Smooth muscle cell (in vitro differentiated cells): ENCODE measurements at regions not wholly inside any gene's neighbourhood (a gene's known extent, or its start where the extent isn't known, plus 50 kb on each side); places are given as distances from the start of the nearest gene placed in this dataset.

Experiments
- DNase-seq: peaks from one replicate; lab custom pipeline; 2025; ENCODE audit not compliant: unreplicated experiment; lab: John Stamatoyannopoulos, UW
- H2AFZ ChIP-seq: fragments of 200-600 bp; sonication (generic); 2 replicates; pipeline ENCODE4 v1.6.0; 2016; ENCODE audit warnings: antibody characterized with exemption, low read depth, mild to moderate bottlenecking
- H3F3A ChIP-seq: fragments of 200-600 bp; sonication (generic); 2 replicates; pipeline ENCODE4 v1.6.0; 2017; ENCODE audit warnings: antibody characterized with exemption, low read depth
- H3K27ac ChIP-seq: fragments of 200-600 bp; sonication (generic); 2 replicates; pipeline ENCODE4 v1.5.1; 2016; ENCODE audit warnings: low read depth, mild to moderate bottlenecking
- H3K27me3 ChIP-seq: fragments of 200-600 bp; sonication (generic); 2 replicates; pipeline ENCODE4 v1.6.1; 2016; ENCODE audit warnings: low read depth, mild to moderate bottlenecking
- H3K36me3 ChIP-seq: fragments of 200-600 bp; sonication (generic); 2 replicates; pipeline ENCODE4 v1.5.1; 2016; ENCODE audit warnings: low read depth
- H3K4me1 ChIP-seq: fragments of 200-600 bp; sonication (generic); 2 replicates; pipeline ENCODE4 v1.5.1; 2016; ENCODE audit warnings: low read depth
- H3K4me2 ChIP-seq: fragments of 200-600 bp; sonication (generic); 2 replicates; pipeline ENCODE4 v1.6.0; 2016; ENCODE audit warnings: mild to moderate bottlenecking
- H3K4me3 ChIP-seq: fragments of 200-600 bp; sonication (generic); 2 replicates; pipeline ENCODE4 v1.5.1; 2016; ENCODE audit warnings: mild to moderate bottlenecking
- H3K79me2 ChIP-seq: fragments of 200-600 bp; sonication (generic); 2 replicates; pipeline ENCODE4 v1.6.0; 2016; ENCODE audit warnings: low read depth, mild to moderate bottlenecking
- H3K9ac ChIP-seq: fragments of 200-600 bp; sonication (generic); 2 replicates; pipeline ENCODE4 v1.6.0; 2016; ENCODE audit warnings: low read depth
- H3K9me3 ChIP-seq: fragments of 200-600 bp; sonication (generic); replicated peaks from 2 replicates; pipeline ENCODE4 v1.5.1; 2016; ENCODE audit warnings: low read depth
- H4K20me1 ChIP-seq: fragments of 200-600 bp; sonication (generic); 2 replicates; pipeline ENCODE4 v1.6.0; 2016; ENCODE audit warnings: low read depth
- WGBS: methylation state at CpG from one replicate; pipeline ENCODE4 v1.1.7; 2016; ENCODE audit warnings: low lambda C conversion rate; 5-methylcytosine and 5-hydroxymethylcytosine counted together
- TF ChIP-seq, protein P1 (sequence below): fragments of 200-600 bp; sonication (generic); IDR thresholded peaks from 2 replicates; pipeline ENCODE4 v1.5.1; 2017; ENCODE audit warnings: borderline replicate concordance, mild to moderate bottlenecking, antibody characterized with exemption; ENCODE audit not compliant: insufficient read depth, poor library complexity, severe bottlenecking

GRCh38 chr12:58217130-58217529 lies 275.8 kb downstream of the ATP23 start:
- no peak for DNase-seq
- Histone ChIP-seq H3K27ac (no peak overlapping the region), H3K79me2 (no peaks in the 10 kb centered on the region), H3F3A (no peaks in the 10 kb centered on the region), H3K36me3 (no peaks in the 10 kb centered on the region), H4K20me1 (no peaks in the 10 kb centered on the region), H3K4me2 (no peak overlapping the region), H3K9ac (no peak overlapping the region), H3K9me3 (no peaks in the 10 kb centered on the region), H3K4me1 (no peaks in the 10 kb centered on the region), H3K4me3 (no peak overlapping the region), H3K27me3 (no peaks in the 10 kb centered on the region), H2AFZ (no peak overlapping the region)
- TF ChIP-seq, protein P1, sequence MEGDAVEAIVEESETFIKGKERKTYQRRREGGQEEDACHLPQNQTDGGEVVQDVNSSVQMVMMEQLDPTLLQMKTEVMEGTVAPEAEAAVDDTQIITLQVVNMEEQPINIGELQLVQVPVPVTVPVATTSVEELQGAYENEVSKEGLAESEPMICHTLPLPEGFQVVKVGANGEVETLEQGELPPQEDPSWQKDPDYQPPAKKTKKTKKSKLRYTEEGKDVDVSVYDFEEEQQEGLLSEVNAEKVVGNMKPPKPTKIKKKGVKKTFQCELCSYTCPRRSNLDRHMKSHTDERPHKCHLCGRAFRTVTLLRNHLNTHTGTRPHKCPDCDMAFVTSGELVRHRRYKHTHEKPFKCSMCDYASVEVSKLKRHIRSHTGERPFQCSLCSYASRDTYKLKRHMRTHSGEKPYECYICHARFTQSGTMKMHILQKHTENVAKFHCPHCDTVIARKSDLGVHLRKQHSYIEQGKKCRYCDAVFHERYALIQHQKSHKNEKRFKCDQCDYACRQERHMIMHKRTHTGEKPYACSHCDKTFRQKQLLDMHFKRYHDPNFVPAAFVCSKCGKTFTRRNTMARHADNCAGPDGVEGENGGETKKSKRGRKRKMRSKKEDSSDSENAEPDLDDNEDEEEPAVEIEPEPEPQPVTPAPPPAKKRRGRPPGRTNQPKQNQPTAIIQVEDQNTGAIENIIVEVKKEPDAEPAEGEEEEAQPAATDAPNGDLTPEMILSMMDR, result no peak
- 80% methylated on average over 1 of the region's 1 CpG for WGBS

DNA sequence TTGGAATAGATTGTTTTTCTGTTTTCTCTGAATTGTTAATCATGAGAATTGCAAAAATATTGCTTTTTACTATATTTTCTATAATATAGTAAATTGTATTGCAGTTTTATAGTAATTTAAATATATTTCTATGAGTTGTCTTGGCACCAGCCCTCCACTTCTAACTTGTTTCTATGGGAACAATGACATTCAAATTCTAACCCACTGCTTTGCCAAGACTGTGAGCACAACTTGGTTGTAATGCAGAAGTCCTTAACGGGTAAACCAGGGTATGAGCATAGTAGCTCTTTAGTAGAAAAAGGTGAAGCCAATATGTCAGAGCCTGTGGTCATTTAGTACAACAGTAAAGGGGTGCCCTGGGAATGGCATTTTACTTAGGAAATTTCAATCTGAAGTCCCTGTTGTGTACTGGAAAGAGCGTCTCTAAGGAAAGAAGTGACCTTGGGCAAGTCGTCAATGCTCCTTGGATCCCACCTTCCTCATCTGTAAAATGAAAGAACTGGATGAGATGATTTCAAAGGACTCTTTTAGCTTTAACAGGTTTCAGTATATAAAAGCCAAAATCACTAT lies 283.3 kb downstream of the ATP23 start:
- Histone ChIP-seq H3K4me1 (no peaks in the 10 kb centered on the region), H4K20me1 (no peaks in the 10 kb centered on the region), H2AFZ (no peak overlapping the region), H3K36me3 (no peaks in the 10 kb centered on the region), H3K9ac (no peak overlapping the region), H3F3A (no peaks in the 10 kb centered on the region), H3K4me2 (no peak overlapping the region), H3K27ac (no peak overlapping the region), H3K4me3 (no peak overlapping the region), H3K27me3 (no peaks in the 10 kb centered on the region), H3K79me2 (no peaks in the 10 kb centered on the region), H3K9me3 (no peaks in the 10 kb centered on the region)
- 90% methylated on average over 3 of the region's 3 CpGs for WGBS
- no peak for DNase-seq
- TF ChIP-seq, protein P1, result no peak

DNA sequence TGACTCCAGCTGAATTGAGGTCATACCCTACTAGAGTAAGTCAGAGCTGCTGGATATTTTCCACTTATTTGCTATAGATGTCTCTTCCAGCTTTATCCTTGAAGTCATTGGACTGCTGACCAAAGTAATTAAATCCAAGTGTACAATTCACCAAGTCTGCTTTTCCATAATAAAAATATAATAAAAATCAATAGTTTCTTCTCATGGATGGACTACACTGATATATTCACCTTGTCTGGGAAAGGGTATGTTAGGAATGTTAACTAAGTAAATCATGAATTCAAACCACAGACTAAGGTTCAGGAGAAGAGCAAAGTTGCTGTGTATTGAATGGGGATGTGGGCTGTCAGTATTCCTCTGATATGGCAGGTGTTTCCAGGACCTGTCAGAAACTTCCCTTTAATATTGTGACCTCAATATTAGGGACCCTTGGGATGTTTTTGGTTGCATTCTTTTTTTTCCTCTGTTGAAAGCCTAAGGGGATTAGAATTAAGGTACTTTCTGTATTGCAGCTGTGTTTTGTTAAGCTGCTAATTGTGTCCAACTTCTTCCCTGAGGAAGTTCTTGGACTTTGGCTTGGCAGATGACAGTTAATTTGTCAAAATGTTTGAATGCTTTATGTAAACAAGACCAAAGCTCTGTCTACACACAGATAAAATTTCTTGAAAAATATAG lies 284.0 kb downstream of the ATP23 start:
- Histone ChIP-seq H3K4me2 (no peak overlapping the region), H3K4me3 (no peak overlapping the region)

More for the DNA sequence above, 284.0 kb downstream of the ATP23 start:
- H4K20me1 ChIP-seq, result no peaks in the 10 kb centered on the region
- no peaks in the 10 kb centered on the region for H3K36me3 ChIP-seq
- no peak for DNase-seq
- no peak overlapping the region for H3K9ac ChIP-seq
- H3K79me2 ChIP-seq, result no peaks in the 10 kb centered on the region
- H3K27me3 ChIP-seq, result no peaks in the 10 kb centered on the region
- H3K9me3 ChIP-seq, result no peaks in the 10 kb centered on the region
- no peaks in the 10 kb centered on the region for H3K4me1 ChIP-seq
- no peaks in the 10 kb centered on the region for H3F3A ChIP-seq
- TF ChIP-seq, protein P1, result no peak
- H2AFZ ChIP-seq, result no peak overlapping the region
- H3K27ac ChIP-seq, result no peak overlapping the region
